ENCODE measurements at regions not wholly inside any gene's neighbourhood (a gene's known extent, or its start where the extent isn't known, plus 50 kb on each side); places are given as distances from the start of the nearest gene placed in this dataset.

- WGBS (ENCODE audit: low lambda C conversion rate) = 22% methylated on average over 2 of the region's 2 CpGs
- ChIA-PET POLR2A (no interaction called here), CTCF (no interaction called here)
- TF ChIP-seq CTCF (IDR thresholded peaks at IDR 0.05) = no peak
- TF ChIP-seq GABPA (IDR thresholded peaks at IDR 0.05; ENCODE audit: low read depth) = no peak
- TF ChIP-seq RAD21 (IDR thresholded peaks at IDR 0.05; ENCODE audit: low read length) = no peak
- TF ChIP-seq TEAD4 (IDR thresholded peaks at IDR 0.05; ENCODE audit: borderline replicate concordance, insufficient read depth) = no peak
- TF ChIP-seq FOSL2 (IDR thresholded peaks at IDR 0.05; ENCODE audit: borderline replicate concordance, low read depth) = no peak
- TF ChIP-seq RCOR1 (IDR thresholded peaks at IDR 0.05; ENCODE audit: low read length) = no peak
- TF ChIP-seq EP300 (IDR thresholded peaks at IDR 0.05; ENCODE audit: borderline replicate concordance in 1 of 2, low read depth in 1 of 2, low read length in 1 of 2) = no peak
- TF ChIP-seq TCF12 (IDR thresholded peaks at IDR 0.05) = no peak
- no peak for TF ChIP-seq USF2 (IDR thresholded peaks at IDR 0.05; ENCODE audit: borderline replicate concordance, low read depth, low read length)
- TF ChIP-seq ELF1 (IDR thresholded peaks at IDR 0.05) = no peak
- TF ChIP-seq YY1 (IDR thresholded peaks at IDR 0.05; ENCODE audit: low read depth) = no peak
- no peak for TF ChIP-seq JUND (IDR thresholded peaks at IDR 0.05)
- TF ChIP-seq GATA2 (CRISPR knock-in tag; IDR thresholded peaks at IDR 0.05) = no peak
- TF ChIP-seq NRF1 (IDR thresholded peaks at IDR 0.05; ENCODE audit: low read depth, low read length) = no peak
- TF ChIP-seq REST (IDR thresholded peaks at IDR 0.05; ENCODE audit: low read depth, low read length) = no peak
- DNase-seq = no peak
- H3K4me3 ChIP-seq (ENCODE audit: low read depth in 2 of 2, low read length in 1 of 2) = no peak overlapping the region
- no peak overlapping the region for H3K4me2 ChIP-seq
- H3K4me1 ChIP-seq (ENCODE audit: control insufficient read depth in 1 of 2, insufficient read depth in 2 of 2, low read depth in 1 of 2, low read length in 1 of 2) = no peaks in the 10 kb centered on the region
- no peak overlapping the region for H3K9ac ChIP-seq
- no peaks in the 10 kb centered on the region for H3K36me3 ChIP-seq (replicated peaks in 1 of 2; ENCODE audit: control insufficient read depth in 1 of 2, insufficient read depth in 2 of 2, low read length in 1 of 2)
- no peaks in the 10 kb centered on the region for H3K27me3 ChIP-seq (ENCODE audit: insufficient read depth)
- no peaks in the 10 kb centered on the region for H3K9me2 ChIP-seq
- no peaks in the 10 kb centered on the region for H3K79me2 ChIP-seq (ENCODE audit: insufficient read depth)
- H4K20me1 ChIP-seq (ENCODE audit: insufficient read depth) = no peaks in the 10 kb centered on the region
- H2AFZ ChIP-seq (ENCODE audit: low read depth) = no peak overlapping the region
- H3K9me3 ChIP-seq = no peaks in the 10 kb centered on the region
- H3F3A ChIP-seq (replicated peaks; ENCODE audit: insufficient read depth) = no peaks in the 10 kb centered on the region
- no peak overlapping the region for H3K27ac ChIP-seq (ENCODE audit: low read depth in 2 of 2, low read length in 1 of 2)
Measured at GRCh38 chr9:1535051-1535450, 480.1 kb upstream of the SMARCA2 start.
